SK-N-MC (cell line): ENCODE measurements at regions not wholly inside any gene's neighbourhood (a gene's known extent, or its start where the extent isn't known, plus 50 kb on each side); places are given as distances from the start of the nearest gene placed in this dataset.

Experiments used
- DNase-seq: peaks from one replicate; pipeline ENCODE4 v3.0.0-alpha.2; 2011; ENCODE audit warnings: low read depth, low spot score
- H3K27ac ChIP-seq: fragments of 200-600 bp; sonication (generic); 2 replicates; pipeline ENCODE4 v1.5.1; 2016; ENCODE audit warnings: mixed run types
- H3K36me3 ChIP-seq: fragments of 200-600 bp; sonication (generic); 2 replicates; pipeline ENCODE4 v1.6.1; 2017; ENCODE audit warnings: antibody characterized with exemption, low read length, mixed read lengths; ENCODE audit not compliant: insufficient read depth
- H3K4me3 ChIP-seq: fragments of 200-600 bp; sonication (generic); 2 replicates; pipeline ENCODE4 v1.5.1; 2016
- H3K9ac ChIP-seq: fragments of 200-600 bp; sonication (generic); 2 replicates; pipeline ENCODE4 v1.8.0; 2017; ENCODE audit warnings: mixed run types, mixed read lengths; ENCODE audit not compliant: insufficient read length
- H3K9me3 ChIP-seq: fragments of 200-600 bp; sonication (generic); 2 replicates; pipeline ENCODE4 v1.6.1; 2017; ENCODE audit warnings: low read depth, mild to moderate bottlenecking, antibody characterized with exemption, low read length, moderate library complexity, mixed read lengths
- EZH2 ChIP-seq: fragments of 200-600 bp; sonication (generic); IDR thresholded peaks from one replicate; pipeline ENCODE4 v1.6.1; 2017; ENCODE audit warnings: antibody characterized with exemption
- FOXP2 ChIP-seq: optimal IDR thresholded peaks from 2 replicates; pipeline ENCODE3; 2011; ENCODE audit warnings: mild to moderate bottlenecking, moderate library complexity; ENCODE audit not compliant: insufficient read depth; ENCODE audit errors: extremely low read length, control extremely low read depth
- POLR2AphosphoS5 ChIP-seq: IDR thresholded peaks from 2 replicates; pipeline ENCODE4 v1.6.1; 2012; ENCODE audit warnings: mild to moderate bottlenecking, low read depth, low read length, borderline replicate concordance

GRCh38 chr2:171244970-171245782, 84.5 kb upstream of the TLK1 start:
- no peak for DNase-seq
- H3K27ac ChIP-seq = no peak overlapping the region
- H3K9me3 ChIP-seq = no peaks in the 10 kb centered on the region
- no peaks in the 10 kb centered on the region for H3K36me3 ChIP-seq
- H3K9ac ChIP-seq = no peak overlapping the region
- no peak overlapping the region for H3K4me3 ChIP-seq
- no peak for TF ChIP-seq EZH2
- TF ChIP-seq FOXP2 = no peak
- TF ChIP-seq POLR2AphosphoS5 = no peak

- H3K4me3 ChIP-seq = no peak overlapping the region
- TF ChIP-seq EZH2 (no peak), POLR2AphosphoS5 (no peak), FOXP2 (no peak)
- no peak overlapping the region for H3K27ac ChIP-seq
- no peaks in the 10 kb centered on the region for H3K9me3 ChIP-seq
- no peak overlapping the region for H3K9ac ChIP-seq
- DNase-seq = no peak
- H3K36me3 ChIP-seq = no peaks in the 10 kb centered on the region
These were observed 83.8 kb upstream of the TLK1 start for GRCh38 chr2:171244466-171244969.

GRCh38 chr2:171241771-171242170, 81.1 kb upstream of the TLK1 start:
- TF ChIP-seq EZH2 = no peak
- TF ChIP-seq POLR2AphosphoS5 = no peak
- no peak for TF ChIP-seq FOXP2
- H3K27ac ChIP-seq = no peak overlapping the region
- no peak for DNase-seq
- no peak overlapping the region for H3K9ac ChIP-seq
- no peaks in the 10 kb centered on the region for H3K36me3 ChIP-seq
- no peak overlapping the region for H3K4me3 ChIP-seq
- H3K9me3 ChIP-seq = no peaks in the 10 kb centered on the region

GRCh38 chr2:171238946-171239345, 78.3 kb upstream of the TLK1 start:
- no peak for TF ChIP-seq FOXP2
- TF ChIP-seq EZH2 = no peak
- TF ChIP-seq POLR2AphosphoS5 = no peak
- no peak for DNase-seq
- H3K9me3 ChIP-seq = no peaks in the 10 kb centered on the region
- H3K4me3 ChIP-seq = no peak overlapping the region
- no peak overlapping the region for H3K27ac ChIP-seq
- H3K36me3 ChIP-seq = no peaks in the 10 kb centered on the region
- H3K9ac ChIP-seq = no peak overlapping the region

GRCh38 chr2:171237751-171238505, 77.2 kb upstream of the TLK1 start:
- DNase-seq = no peak
- Histone ChIP-seq H3K36me3 (no peaks in the 10 kb centered on the region), H3K9ac (no peak overlapping the region), H3K4me3 (no peak overlapping the region), H3K27ac (no peak overlapping the region), H3K9me3 (no peaks in the 10 kb centered on the region)
- TF ChIP-seq FOXP2 = no peak
- no peak for TF ChIP-seq EZH2
- TF ChIP-seq POLR2AphosphoS5 = no peak

- DNase-seq = no peak
- Histone ChIP-seq H3K4me3 (no peak overlapping the region), H3K9ac (no peak overlapping the region), H3K36me3 (no peaks in the 10 kb centered on the region), H3K9me3 (no peaks in the 10 kb centered on the region), H3K27ac (no peak overlapping the region)
- TF ChIP-seq POLR2AphosphoS5 (no peak), FOXP2 (no peak), EZH2 (no peak)
These were observed 74.7 kb upstream of the TLK1 start for GRCh38 chr2:171235262-171235881.

GRCh38 chr2:171230176-171230575, 69.5 kb upstream of the TLK1 start:
- DNase-seq = no peak
- no peak overlapping the region for H3K27ac ChIP-seq
- no peak overlapping the region for H3K9ac ChIP-seq
- no peak overlapping the region for H3K4me3 ChIP-seq
- TF ChIP-seq FOXP2 (no peak), EZH2 (no peak), POLR2AphosphoS5 (no peak)
- no peaks in the 10 kb centered on the region for H3K9me3 ChIP-seq
- no peaks in the 10 kb centered on the region for H3K36me3 ChIP-seq

GRCh38 chr2:171228826-171229225, 68.1 kb upstream of the TLK1 start:
- Histone ChIP-seq H3K36me3 (no peaks in the 10 kb centered on the region), H3K4me3 (no peak overlapping the region), H3K9me3 (no peaks in the 10 kb centered on the region; the same call in 1 of the 2 replicates), H3K27ac (no peak overlapping the region), H3K9ac (no peak overlapping the region)
- TF ChIP-seq EZH2 (no peak), FOXP2 (no peak)
- no peak for DNase-seq
